MM.1S (cell line): ENCODE measurements at regions not wholly inside any gene's neighbourhood (a gene's known extent, or its start where the extent isn't known, plus 50 kb on each side); places are given as distances from the start of the nearest gene placed in this dataset.

Source experiments
- DNase-seq: peaks from one replicate; pipeline ENCODE4 v3.0.0-alpha.2; 2015
- H2AFZ ChIP-seq: fragments of 300-600 bp; sonication (generic); 2 replicates; pipeline ENCODE4 v1.6.0; 2016; ENCODE audit warnings: antibody characterized with exemption, low read length
- H3F3A ChIP-seq: fragments of 300-600 bp; sonication (generic); 2 replicates; pipeline ENCODE4 v1.6.1; 2016; ENCODE audit warnings: mild to moderate bottlenecking, antibody characterized with exemption, low read length, moderate library complexity, mixed read lengths; ENCODE audit not compliant: insufficient read depth
- H3K27ac ChIP-seq: fragments of 300-600 bp; sonication (generic); 2 replicates; pipeline ENCODE4 v1.5.1; 2016; ENCODE audit warnings: mild to moderate bottlenecking, low read length
- H3K27me3 ChIP-seq: fragments of 300-600 bp; sonication (generic); replicated peaks from 2 replicates; pipeline ENCODE4 v1.6.0; 2016; ENCODE audit warnings: low read length; ENCODE audit not compliant: insufficient read depth
- H3K36me3 ChIP-seq: fragments of 300-600 bp; sonication (generic); replicated peaks from 2 replicates; pipeline ENCODE4 v1.6.1; 2016; ENCODE audit warnings: mild to moderate bottlenecking, low read length, mixed read lengths; ENCODE audit not compliant: insufficient read depth
- H3K4me1 ChIP-seq: fragments of 300-600 bp; sonication (generic); 2 replicates; pipeline ENCODE4 v1.6.1; 2016; ENCODE audit warnings: low read length, mixed read lengths
- H3K4me2 ChIP-seq: fragments of 300-600 bp; sonication (generic); 2 replicates; pipeline ENCODE4 v1.6.0; 2016; ENCODE audit warnings: low read depth, low read length
- H3K4me3 ChIP-seq: fragments of 300-600 bp; sonication (generic); 2 replicates; pipeline ENCODE4 v1.5.1; 2016; ENCODE audit warnings: low read length, mixed read lengths
- H3K79me2 ChIP-seq: fragments of 300-600 bp; sonication (generic); 2 replicates; pipeline ENCODE4 v1.6.1; 2016; ENCODE audit warnings: mixed run types, low read length, mixed read lengths
- H3K9ac ChIP-seq: fragments of 300-600 bp; sonication (generic); 2 replicates; pipeline ENCODE4 v1.6.1; 2016; ENCODE audit warnings: low read length, mixed read lengths
- H3K9me2 ChIP-seq: fragments of 300-600 bp; sonication (generic); replicated peaks from 2 replicates; pipeline ENCODE4 v1.6.1; 2016; ENCODE audit warnings: mild to moderate bottlenecking, low read length, mixed read lengths; ENCODE audit not compliant: insufficient read depth
- H3K9me3 ChIP-seq: fragments of 300-600 bp; sonication (generic); replicated peaks from 2 replicates; pipeline ENCODE4 v1.6.1; 2016; ENCODE audit warnings: mild to moderate bottlenecking, low read length, mixed read lengths; ENCODE audit not compliant: insufficient read depth
- H4K20me1 ChIP-seq: fragments of 300-600 bp; sonication (generic); 2 replicates; pipeline ENCODE4 v1.6.1; 2016; ENCODE audit warnings: mild to moderate bottlenecking, low read length, moderate library complexity, mixed read lengths; ENCODE audit not compliant: insufficient read depth
- EZH2 ChIP-seq: fragments of 300-600 bp; sonication (generic); optimal IDR thresholded peaks from 2 replicates; pipeline ENCODE3; 2017; ENCODE audit warnings: low read depth, mild to moderate bottlenecking, antibody characterized with exemption, low read length, mixed read lengths
- EZH2phosphoT487 ChIP-seq: fragments of 300-600 bp; sonication (generic); IDR thresholded peaks from 2 replicates; pipeline ENCODE4 v1.6.1; 2018; ENCODE audit warnings: antibody characterized with exemption, low read length
- TF ChIP-seq, protein P1 (sequence below): fragments of 300-600 bp; sonication (generic); IDR thresholded peaks from 2 replicates; pipeline ENCODE4 v1.5.1; 2016; ENCODE audit warnings: antibody characterized with exemption, low read length, mixed read lengths

DNA sequence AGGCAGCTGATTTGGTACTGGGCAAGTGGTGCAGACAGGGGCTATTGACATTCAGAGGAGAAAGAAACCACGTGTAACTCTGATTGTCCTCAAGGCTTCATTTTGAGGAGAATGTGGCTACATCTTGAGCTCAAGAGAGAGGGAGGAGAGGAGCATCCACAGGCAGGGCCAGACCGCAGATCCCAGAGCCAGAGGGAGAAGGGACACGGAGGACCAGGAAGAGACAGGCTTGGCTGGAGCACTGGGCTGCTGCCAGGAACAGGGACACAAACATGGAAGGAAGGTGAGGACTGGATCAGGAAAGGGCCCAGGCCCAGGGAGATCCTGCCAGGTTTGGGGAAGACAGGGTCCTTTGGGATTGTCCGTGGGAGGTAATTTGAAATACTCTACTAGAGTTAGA, 158.3 kb downstream of the GPAM start:
- TF ChIP-seq EZH2 = no peak
- no peak for TF ChIP-seq EZH2phosphoT487
- TF ChIP-seq, protein P1, sequence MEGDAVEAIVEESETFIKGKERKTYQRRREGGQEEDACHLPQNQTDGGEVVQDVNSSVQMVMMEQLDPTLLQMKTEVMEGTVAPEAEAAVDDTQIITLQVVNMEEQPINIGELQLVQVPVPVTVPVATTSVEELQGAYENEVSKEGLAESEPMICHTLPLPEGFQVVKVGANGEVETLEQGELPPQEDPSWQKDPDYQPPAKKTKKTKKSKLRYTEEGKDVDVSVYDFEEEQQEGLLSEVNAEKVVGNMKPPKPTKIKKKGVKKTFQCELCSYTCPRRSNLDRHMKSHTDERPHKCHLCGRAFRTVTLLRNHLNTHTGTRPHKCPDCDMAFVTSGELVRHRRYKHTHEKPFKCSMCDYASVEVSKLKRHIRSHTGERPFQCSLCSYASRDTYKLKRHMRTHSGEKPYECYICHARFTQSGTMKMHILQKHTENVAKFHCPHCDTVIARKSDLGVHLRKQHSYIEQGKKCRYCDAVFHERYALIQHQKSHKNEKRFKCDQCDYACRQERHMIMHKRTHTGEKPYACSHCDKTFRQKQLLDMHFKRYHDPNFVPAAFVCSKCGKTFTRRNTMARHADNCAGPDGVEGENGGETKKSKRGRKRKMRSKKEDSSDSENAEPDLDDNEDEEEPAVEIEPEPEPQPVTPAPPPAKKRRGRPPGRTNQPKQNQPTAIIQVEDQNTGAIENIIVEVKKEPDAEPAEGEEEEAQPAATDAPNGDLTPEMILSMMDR = no peak
- Histone ChIP-seq H2AFZ (no peak overlapping the region), H3K4me3 (no peak overlapping the region), H3K79me2 (no peaks in the 10 kb centered on the region), H3K36me3 (no peaks in the 10 kb centered on the region), H3K9me3 (no peaks in the 10 kb centered on the region), H3K27me3 (no peaks in the 10 kb centered on the region), H4K20me1 (no peaks in the 10 kb centered on the region), H3K4me1 (no peaks in the 10 kb centered on the region), H3K9me2 (no peaks in the 10 kb centered on the region), H3F3A (no peaks in the 10 kb centered on the region), H3K27ac (no peak overlapping the region), H3K9ac (no peak overlapping the region), H3K4me2 (no peak overlapping the region)
- no peak for DNase-seq

DNA sequence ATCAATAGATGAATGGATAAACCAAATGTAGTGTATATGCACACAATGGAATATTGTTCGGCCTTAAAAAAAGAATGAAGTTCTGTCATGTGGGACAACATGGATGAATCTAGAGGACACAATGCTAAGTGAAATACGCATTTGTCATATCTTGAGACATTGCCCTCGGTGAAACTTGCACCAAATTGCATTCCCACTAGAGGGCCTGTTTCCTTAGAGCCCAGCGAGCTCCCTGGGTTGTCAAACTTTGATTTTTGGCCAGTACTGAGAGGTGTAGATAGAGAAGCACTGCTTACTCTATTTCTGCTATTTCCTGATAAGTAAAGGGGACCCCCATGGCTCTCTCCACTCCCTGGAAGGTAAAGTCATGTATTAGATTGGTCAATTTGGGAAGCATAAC, 157.1 kb downstream of the GPAM start:
- Histone ChIP-seq H3K79me2 (no peaks in the 10 kb centered on the region), H3K9me2 (no peaks in the 10 kb centered on the region), H2AFZ (no peak overlapping the region), H3K9me3 (no peaks in the 10 kb centered on the region), H3K9ac (no peak overlapping the region), H3F3A (no peaks in the 10 kb centered on the region), H3K4me1 (no peaks in the 10 kb centered on the region), H3K4me2 (no peak overlapping the region), H4K20me1 (no peaks in the 10 kb centered on the region), H3K36me3 (no peaks in the 10 kb centered on the region), H3K27me3 (no peaks in the 10 kb centered on the region), H3K27ac (no peak overlapping the region), H3K4me3 (no peak overlapping the region)
- DNase-seq = no peak
- TF ChIP-seq, protein P1 = no peak
- TF ChIP-seq EZH2phosphoT487 (no peak), EZH2 (no peak)

DNA sequence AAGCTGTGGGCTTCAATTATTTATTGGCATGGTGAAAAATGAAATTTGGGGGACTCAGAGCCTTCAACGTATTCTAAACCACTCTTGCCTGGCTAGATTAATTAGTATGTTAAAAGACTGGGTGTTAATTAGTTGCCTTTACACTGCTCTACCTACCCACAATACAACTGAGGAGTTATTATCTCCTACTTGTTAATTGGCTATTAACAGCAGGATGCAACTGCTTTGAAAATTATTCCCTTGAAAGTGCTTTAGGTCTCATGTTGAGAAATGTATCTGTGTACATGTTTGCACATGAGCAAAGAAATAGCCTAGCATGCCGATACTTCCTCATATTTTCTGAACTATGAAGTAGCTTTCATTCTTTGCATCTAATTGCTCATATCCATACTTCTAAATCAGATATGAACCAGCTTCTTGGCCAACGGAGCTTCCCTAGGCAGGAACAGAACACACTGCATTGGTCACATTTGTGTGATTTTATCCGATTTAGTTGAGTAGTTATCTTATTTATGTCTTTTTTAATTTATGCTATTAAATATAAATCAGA, 155.8 kb downstream of the GPAM start:
- H3K4me3 ChIP-seq = no peak overlapping the region
- no peaks in the 10 kb centered on the region for H3K79me2 ChIP-seq
- no peaks in the 10 kb centered on the region for H3F3A ChIP-seq
- no peak overlapping the region for H3K4me2 ChIP-seq
- H3K27ac ChIP-seq = no peak overlapping the region
- H3K9me3 ChIP-seq = no peaks in the 10 kb centered on the region
- DNase-seq = no peak
- TF ChIP-seq EZH2phosphoT487 (no peak), EZH2 (no peak)
- TF ChIP-seq, protein P1 = no peak
- no peak overlapping the region for H2AFZ ChIP-seq
- H3K9me2 ChIP-seq = no peaks in the 10 kb centered on the region
- H3K36me3 ChIP-seq = no peaks in the 10 kb centered on the region
- H3K27me3 ChIP-seq = no peaks in the 10 kb centered on the region
- H3K4me1 ChIP-seq = no peaks in the 10 kb centered on the region
- no peaks in the 10 kb centered on the region for H4K20me1 ChIP-seq
- no peak overlapping the region for H3K9ac ChIP-seq
